T-cell (primary cell): ENCODE measurements at regions not wholly inside any gene's neighbourhood (a gene's known extent, or its start where the extent isn't known, plus 50 kb on each side); places are given as distances from the start of the nearest gene placed in this dataset.

Source experiments
- ATAC-seq, 4 experiments: fragments of 200-7000 bp in 3 of 4; fragments of 150-1000 bp in 1 of 4; cut with Tn5 transposase; replicated peaks in 1 of 4; 1 replicate in 3 of 4; 2 replicates in 1 of 4; pipeline ENCODE4 v1.10.0; 2021; ENCODE audit warnings: moderate library complexity in 3 of 4, mild to moderate bottlenecking in 2 of 4, moderate number of reproducible peaks in 1 of 4
- CTCF ChIA-PET, 2 donors: fragments of 300-600 bp; sonication (Branson Sonifier 250); formaldehyde crosslinking; loops; one replicate each; lab custom pipeline; 2022; ENCODE audit warnings: antibody characterized with exemption in 2 of 2; lab: Charles Lee
- POLR2A ChIA-PET, 2 donors: fragments of 300-600 bp; sonication (Branson Sonifier 250); formaldehyde crosslinking; loops; one replicate each; lab custom pipeline; 2022; ENCODE audit warnings: antibody characterized with exemption in 2 of 2; lab: Charles Lee
- DNase-seq, 35 experiments: peaks; one replicate each; pipeline versions ENCODE4 v3.0.0 to v3.0.0-alpha.2; 2013 to 2023
- H3K27ac ChIP-seq: one replicate; pipeline ENCODE4 v1.5.1; 2013; ENCODE audit warnings: low read length
- H3K27me3 ChIP-seq, 2 experiments: replicated peaks in 1 of 2; 1 replicate in 1 of 2; 2 replicates in 1 of 2; pipeline versions ENCODE4 v1.6.1 to v1.7.0; 2013; ENCODE audit warnings: low read length in 1 of 2, mixed read lengths in 1 of 2; ENCODE audit not compliant: control insufficient read depth in 2 of 2, insufficient read depth in 2 of 2; ENCODE audit errors: extremely low read depth in 1 of 2
- H3K36me3 ChIP-seq, 2 donors: 1 replicate in 1 of 2; 2 replicates in 1 of 2; pipeline versions ENCODE4 v1.6.1 to v1.7.0; 2013; ENCODE audit warnings: low read length in 1 of 2; ENCODE audit not compliant: control insufficient read depth in 2 of 2, insufficient read depth in 1 of 2; ENCODE audit errors: extremely low read depth in 1 of 2
- H3K4me1 ChIP-seq, 2 experiments: 1 replicate in 1 of 2; 2 replicates in 1 of 2; pipeline versions ENCODE4 v1.6.1 to v1.7.0; 2013; ENCODE audit warnings: low read length in 2 of 2, mixed read lengths in 1 of 2; ENCODE audit not compliant: insufficient read depth in 2 of 2, control insufficient read depth in 1 of 2; ENCODE audit errors: extremely low read depth in 1 of 2
- H3K4me3 ChIP-seq, 2 donors: 1 replicate in 1 of 2; 2 replicates in 1 of 2; pipeline versions ENCODE4 v1.5.1 to v1.7.0; 2013; ENCODE audit warnings: mild to moderate bottlenecking in 2 of 2, low read length in 1 of 2, moderate library complexity in 1 of 2; ENCODE audit not compliant: control insufficient read depth in 1 of 2; ENCODE audit errors: extremely low read depth in 1 of 2
- H3K9me3 ChIP-seq: 2 replicates; pipeline ENCODE4 v1.7.0; 2013
- H3K27ac Mint-ChIP-seq, 2 donors: one replicate each; pipeline ENCODE4 v1.8.0; 2020 to 2021; ENCODE audit warnings: mild to moderate bottlenecking in 2 of 2, mixed read lengths in 2 of 2
- H3K27me3 Mint-ChIP-seq, 2 donors: one replicate each; pipeline ENCODE4 v1.8.0; 2021 to 2022; ENCODE audit warnings: mixed read lengths in 2 of 2
- H3K36me3 Mint-ChIP-seq: one replicate; pipeline ENCODE4 v1.8.0; 2021; ENCODE audit warnings: mixed read lengths
- H3K4me1 Mint-ChIP-seq, 3 donors: one replicate each; pipeline ENCODE4 v1.8.0; 2020 to 2022; ENCODE audit warnings: mixed read lengths in 3 of 3, mild to moderate bottlenecking in 1 of 3
- H3K4me3 Mint-ChIP-seq, 3 donors: one replicate each; pipeline ENCODE4 v1.8.0; 2020 to 2022; ENCODE audit warnings: mild to moderate bottlenecking in 3 of 3, mixed read lengths in 3 of 3, moderate library complexity in 3 of 3
- H3K9me3 Mint-ChIP-seq, 3 donors: one replicate each; pipeline ENCODE4 v1.8.0; 2020 to 2022; ENCODE audit warnings: mixed read lengths in 3 of 3
- WGBS: methylation state at CpG from one replicate; pipeline ENCODE4 v1.1.5; 2013; ENCODE audit warnings: missing lambda C conversion rate; ENCODE audit not compliant: insufficient coverage; 5-methylcytosine and 5-hydroxymethylcytosine counted together

DNA sequence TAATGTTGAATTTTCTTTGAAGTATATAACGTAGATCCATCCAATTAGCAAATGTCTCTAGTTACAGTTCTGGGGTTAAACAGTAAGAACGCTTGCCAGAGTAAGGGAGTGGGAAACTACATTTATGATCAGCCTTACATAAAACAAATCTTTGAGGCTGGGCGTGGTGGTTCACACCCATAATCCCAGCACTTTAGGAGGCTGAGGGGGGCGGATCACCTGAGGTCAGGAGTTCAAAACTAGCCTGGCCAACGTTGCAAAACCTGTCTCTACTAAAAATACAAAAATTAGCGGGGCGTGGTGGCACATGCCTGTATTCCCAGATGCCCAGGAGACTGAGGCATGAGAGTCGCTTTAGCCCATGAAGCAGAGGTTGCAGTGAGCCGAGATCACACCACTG, 50.1 kb upstream of the GATM start:
- Histone ChIP-seq H3K36me3 (no peaks in the 10 kb centered on the region), H3K27me3 (peaks cover 0 to 8% of the 10 kb centered on the region in 2 experiments), H3K4me3 (no peak overlapping the region), H3K9me3 (no peaks in the 10 kb centered on the region), H3K27ac (no peak overlapping the region), H3K4me1 (peaks cover 0 to 11% of the 10 kb centered on the region in 2 experiments)
- 90% methylated on average over 2 of the region's 9 CpGs for WGBS
- H3K4me1 Mint-ChIP-seq, result peaks cover 0 to 5% (median 2%) of the 10 kb centered on the region in 3 donors
- ChIA-PET CTCF (interaction anchor here (0.5 to 1.7 kb wide), 8 partner anchors 10 to 185 kb away, joined by 3 to 20 read pairs (median 4); no protein-coding TSS in a partner anchor), POLR2A (no interaction called here)
- H3K36me3 Mint-ChIP-seq, result no peaks in the 10 kb centered on the region
- H3K27me3 Mint-ChIP-seq, result peaks cover 3 to 5% of the 10 kb centered on the region in 2 donors
- no peak overlapping the region for H3K4me3 Mint-ChIP-seq
- ATAC-seq (no peak), DNase-seq (no peak)
- no peaks in the 10 kb centered on the region for H3K9me3 Mint-ChIP-seq
- no peak overlapping the region for H3K27ac Mint-ChIP-seq
